Glutamatergic neuron (in vitro differentiated cells): ENCODE measurements at regions not wholly inside any gene's neighbourhood (a gene's known extent, or its start where the extent isn't known, plus 50 kb on each side); places are given as distances from the start of the nearest gene placed in this dataset.

ENCODE experiments used
- DNase-seq: peaks from one replicate; pipeline ENCODE4 v3.0.0; 2022
- H3K27ac Mint-ChIP-seq: one replicate; pipeline ENCODE4 v1.8.0; 2020; ENCODE audit warnings: mild to moderate bottlenecking, mixed read lengths, inconsistent platforms; ENCODE audit not compliant: unreplicated experiment
- H3K27me3 Mint-ChIP-seq: one replicate; pipeline ENCODE4 v1.8.0; 2020; ENCODE audit warnings: mild to moderate bottlenecking, moderate library complexity, mixed read lengths, inconsistent platforms; ENCODE audit not compliant: unreplicated experiment
- H3K36me3 Mint-ChIP-seq: one replicate; pipeline ENCODE4 v1.8.0; 2020; ENCODE audit warnings: mild to moderate bottlenecking, mixed read lengths, inconsistent platforms; ENCODE audit not compliant: unreplicated experiment
- H3K4me1 Mint-ChIP-seq: one replicate; pipeline ENCODE4 v1.8.0; 2020; ENCODE audit warnings: mild to moderate bottlenecking, low read depth, mixed read lengths, inconsistent platforms; ENCODE audit not compliant: unreplicated experiment
- H3K4me3 Mint-ChIP-seq: one replicate; pipeline ENCODE4 v1.8.0; 2020; ENCODE audit warnings: mild to moderate bottlenecking, mixed read lengths, inconsistent platforms; ENCODE audit not compliant: unreplicated experiment
- H3K9me3 Mint-ChIP-seq: one replicate; pipeline ENCODE4 v1.8.0; 2020; ENCODE audit warnings: mild to moderate bottlenecking, moderate library complexity, mixed read lengths, inconsistent platforms; ENCODE audit not compliant: unreplicated experiment
- TF ChIP-seq, protein P1 (sequence below): fragments of 200-600 bp; sonication (generic); IDR thresholded peaks from one replicate; pipeline ENCODE4 v1.5.0; 2021; ENCODE audit not compliant: partially characterized antibody, unreplicated experiment

GRCh38 chr5:23579566-23579965, 72.2 kb downstream of the PRDM9 start:
- Mint-ChIP-seq H3K27ac (no peak overlapping the region), H3K27me3 (peaks cover 2% of the 10 kb centered on the region), H3K36me3 (no peaks in the 10 kb centered on the region), H3K9me3 (peaks cover under 1% of the 10 kb centered on the region), H3K4me3 (no peak overlapping the region), H3K4me1 (peaks cover 5% of the 10 kb centered on the region)
- no peak for DNase-seq
- TF ChIP-seq, protein P1, sequence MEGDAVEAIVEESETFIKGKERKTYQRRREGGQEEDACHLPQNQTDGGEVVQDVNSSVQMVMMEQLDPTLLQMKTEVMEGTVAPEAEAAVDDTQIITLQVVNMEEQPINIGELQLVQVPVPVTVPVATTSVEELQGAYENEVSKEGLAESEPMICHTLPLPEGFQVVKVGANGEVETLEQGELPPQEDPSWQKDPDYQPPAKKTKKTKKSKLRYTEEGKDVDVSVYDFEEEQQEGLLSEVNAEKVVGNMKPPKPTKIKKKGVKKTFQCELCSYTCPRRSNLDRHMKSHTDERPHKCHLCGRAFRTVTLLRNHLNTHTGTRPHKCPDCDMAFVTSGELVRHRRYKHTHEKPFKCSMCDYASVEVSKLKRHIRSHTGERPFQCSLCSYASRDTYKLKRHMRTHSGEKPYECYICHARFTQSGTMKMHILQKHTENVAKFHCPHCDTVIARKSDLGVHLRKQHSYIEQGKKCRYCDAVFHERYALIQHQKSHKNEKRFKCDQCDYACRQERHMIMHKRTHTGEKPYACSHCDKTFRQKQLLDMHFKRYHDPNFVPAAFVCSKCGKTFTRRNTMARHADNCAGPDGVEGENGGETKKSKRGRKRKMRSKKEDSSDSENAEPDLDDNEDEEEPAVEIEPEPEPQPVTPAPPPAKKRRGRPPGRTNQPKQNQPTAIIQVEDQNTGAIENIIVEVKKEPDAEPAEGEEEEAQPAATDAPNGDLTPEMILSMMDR, result no peak

DNA sequence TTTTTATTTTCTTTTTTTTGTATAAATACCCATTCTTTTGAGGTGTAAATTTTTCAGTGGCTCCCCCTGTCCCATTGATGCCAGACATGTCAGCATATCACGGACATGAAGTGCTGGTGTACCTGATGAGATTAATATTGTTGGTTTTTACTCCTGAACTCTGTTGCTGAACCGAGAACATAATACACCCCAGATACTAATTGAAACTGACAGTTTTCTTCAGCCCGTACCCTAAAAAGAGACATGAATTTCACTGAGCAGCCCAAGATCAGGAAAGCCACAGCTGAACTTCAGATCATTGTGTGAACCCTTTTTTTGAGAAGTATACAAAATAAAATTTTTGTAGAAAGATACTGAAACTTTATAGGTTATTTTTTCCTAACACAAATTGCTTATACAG, 75.7 kb downstream of the PRDM9 start:
- Mint-ChIP-seq H3K27ac (no peak overlapping the region), H3K27me3 (peaks cover 2% of the 10 kb centered on the region), H3K4me1 (peaks cover 5% of the 10 kb centered on the region), H3K36me3 (no peaks in the 10 kb centered on the region), H3K9me3 (no peaks in the 10 kb centered on the region), H3K4me3 (no peak overlapping the region)
- DNase-seq, result no peak
- TF ChIP-seq, protein P1, result no peak

- no peaks in the 10 kb centered on the region for H3K36me3 Mint-ChIP-seq
- H3K27ac Mint-ChIP-seq, result no peak overlapping the region
- no peaks in the 10 kb centered on the region for H3K9me3 Mint-ChIP-seq
- no peak overlapping the region for H3K4me3 Mint-ChIP-seq
- H3K27me3 Mint-ChIP-seq, result no peaks in the 10 kb centered on the region
- TF ChIP-seq, protein P1, result no peak
- DNase-seq, result no peak
- no peaks in the 10 kb centered on the region for H3K4me1 Mint-ChIP-seq
Measured at GRCh38 chr5:23588841-23589326, 81.5 kb downstream of the PRDM9 start.

GRCh38 chr5:23591250-23591649, 83.8 kb downstream of the PRDM9 start:
- no peaks in the 10 kb centered on the region for H3K9me3 Mint-ChIP-seq

GRCh38 chr5:23606927-23607326, 99.5 kb downstream of the PRDM9 start:
- Mint-ChIP-seq H3K9me3 (peaks cover 2% of the 10 kb centered on the region), H3K27ac (no peak overlapping the region), H3K4me3 (no peak overlapping the region), H3K27me3 (no peaks in the 10 kb centered on the region), H3K4me1 (no peaks in the 10 kb centered on the region), H3K36me3 (no peaks in the 10 kb centered on the region)
- no peak for DNase-seq
- TF ChIP-seq, protein P1, result no peak

More at GRCh38 chr5:23591250-23591649, 83.8 kb downstream of the PRDM9 start:
- Mint-ChIP-seq H3K27ac (no peak overlapping the region), H3K4me1 (no peaks in the 10 kb centered on the region), H3K4me3 (no peak overlapping the region), H3K36me3 (no peaks in the 10 kb centered on the region), H3K27me3 (no peaks in the 10 kb centered on the region)
- no peak for DNase-seq
- TF ChIP-seq, protein P1, result no peak
